GM12878 (cell line): ENCODE measurements at regions not wholly inside any gene's neighbourhood (a gene's known extent, or its start where the extent isn't known, plus 50 kb on each side); places are given as distances from the start of the nearest gene placed in this dataset.

Source experiments
- ATAC-seq: fragments of 200-7000 bp; cut with Tn5 transposase; 3 replicates; pipeline ENCODE4 v1.9.1; 2020; ENCODE audit warnings: mild to moderate bottlenecking, moderate library complexity
- BruUV-seq: library from RNA; stranded (reverse); fragments of 400-500 nt; replicated peaks from 2 replicates; lab custom pipeline; 2021; lab: Mats Ljungman, UMichigan
- CTCF ChIA-PET: fragments of 300-600 bp; sonication (Branson Sonifier 250); formaldehyde crosslinking; extraction: SDS; loops from one replicate; lab custom pipeline; 2021; ENCODE audit warnings: inconsistent platforms; lab: Yijun Ruan, JAX
- POLR2A ChIA-PET: fragments of 350-600 bp; formaldehyde crosslinking; extraction: SDS; loops from one replicate; lab custom pipeline; 2021; ENCODE audit warnings: inconsistent platforms; lab: Charles Lee
- RAD21 ChIA-PET: fragments of 300-600 bp; sonication (Branson Sonifier 250); formaldehyde crosslinking; loops from one replicate; lab custom pipeline; 2023; ENCODE audit warnings: antibody characterized with exemption; ENCODE audit not compliant: unreplicated experiment; lab: Charles Lee
- SMC1A ChIA-PET: fragments of 300-600 bp; sonication (Branson Sonifier 250); formaldehyde crosslinking; loops from one replicate; lab custom pipeline; 2023; ENCODE audit not compliant: unreplicated experiment, uncharacterized antibody; lab: Charles Lee
- DNase-seq: peaks from one replicate; pipeline ENCODE4 v3.0.0-alpha.2; 2011; ENCODE audit warnings: low read depth, low spot score
- FAIRE-seq: peaks from 3 replicates; lab custom pipeline; 2011; peaks lifted over from hg19 to GRCh38; lab: Jason Lieb, UNC
- H2AFZ ChIP-seq: 2 replicates; pipeline ENCODE4 v1.6.0; 2011; ENCODE audit warnings: low read depth, low read length, control low read depth; ENCODE audit not compliant: control insufficient read depth
- H3K27ac ChIP-seq: 2 replicates; pipeline ENCODE4 v1.5.1; 2011; ENCODE audit warnings: control low read depth; ENCODE audit not compliant: control insufficient read depth, insufficient read depth
- H3K27me3 ChIP-seq, 2 experiments: replicated peaks in 1 of 2; 2 replicates each; pipeline versions ENCODE4 v1.6.0 to v1.6.1; 2011; ENCODE audit warnings: low read length in 1 of 2; ENCODE audit not compliant: control insufficient read depth in 2 of 2, insufficient read depth in 2 of 2
- H3K36me3 ChIP-seq, 2 experiments: 2 replicates each; pipeline ENCODE4 v1.5.1; 2011; ENCODE audit warnings: low read length in 1 of 2; ENCODE audit not compliant: control insufficient read depth in 2 of 2, insufficient read depth in 2 of 2
- H3K4me1 ChIP-seq: 2 replicates; pipeline ENCODE4 v1.6.1; 2011; ENCODE audit warnings: mild to moderate bottlenecking, low read length, moderate library complexity, mixed read lengths; ENCODE audit not compliant: control insufficient read depth, insufficient read depth
- H3K4me2 ChIP-seq: 2 replicates; pipeline ENCODE4 v1.6.0; 2011; ENCODE audit warnings: control low read depth; ENCODE audit not compliant: control insufficient read depth, insufficient read depth
- H3K4me3 ChIP-seq: fragments of 200-600 bp; sonication (generic); 2 replicates; pipeline ENCODE4 v1.5.1; 2016
- H3K79me2 ChIP-seq: 2 replicates; pipeline ENCODE4 v1.6.0; 2011; ENCODE audit warnings: low read length; ENCODE audit not compliant: control insufficient read depth, insufficient read depth
- H3K9ac ChIP-seq: 2 replicates; pipeline ENCODE4 v1.8.0; 2011; ENCODE audit warnings: low read length, control low read depth, mixed read lengths; ENCODE audit not compliant: control insufficient read depth, insufficient read depth
- H3K9me3 ChIP-seq: replicated peaks from 3 replicates; pipeline ENCODE4 v1.5.1; 2011; ENCODE audit warnings: mild to moderate bottlenecking, low read length; ENCODE audit not compliant: control insufficient read depth, insufficient read depth
- H4K20me1 ChIP-seq: 2 replicates; pipeline ENCODE4 v1.6.0; 2011; ENCODE audit not compliant: control insufficient read depth, insufficient read depth
- CBX5 ChIP-seq: sonication (generic); IDR thresholded peaks from 2 replicates; pipeline ENCODE4 v1.6.1; 2016; ENCODE audit warnings: low read depth, moderate library complexity, mild to moderate bottlenecking, inconsistent platforms
- EP300 ChIP-seq, 2 experiments: fragments of 150-350 bp in 1 of 2; IDR thresholded peaks; 2 replicates each; pipeline ENCODE4 v1.6.1; 2011 to 2012; ENCODE audit warnings: low read depth in 2 of 2, low read length in 2 of 2, borderline replicate concordance in 1 of 2, improper control_type of control experiment in 1 of 2, inconsistent platforms in 1 of 2; ENCODE audit not compliant: control insufficient read depth in 1 of 2
- ETV6 ChIP-seq, 2 experiments: fragments of 450-650 bp in 1 of 2; IDR thresholded peaks in 1 of 2; conservative IDR thresholded peaks in 1 of 2; 2 replicates each; pipeline ENCODE4 v1.6.1; 2014; ENCODE audit warnings: antibody characterized with exemption in 1 of 2, borderline replicate concordance in 1 of 2, low read depth in 1 of 2, mild to moderate bottlenecking in 1 of 2, moderate library complexity in 1 of 2
- HDAC6 ChIP-seq: fragments of 200-600 bp; sonication (generic); IDR thresholded peaks from one replicate; pipeline ENCODE4 v1.8.0; 2017; ENCODE audit warnings: antibody characterized with exemption; ENCODE audit not compliant: unreplicated experiment
- NFIC ChIP-seq: IDR thresholded peaks from 2 replicates; pipeline ENCODE4 v1.6.1; 2012; ENCODE audit warnings: low read depth, mild to moderate bottlenecking, inconsistent platforms, low read length, moderate library complexity
- NFYB ChIP-seq: IDR thresholded peaks from 2 replicates; pipeline ENCODE4 v1.6.1; 2011; ENCODE audit warnings: low read depth, mild to moderate bottlenecking, low read length, improper control_type of control experiment, moderate library complexity; ENCODE audit not compliant: insufficient read depth
- RAD21 ChIP-seq: IDR thresholded peaks from 2 replicates; pipeline ENCODE4 v1.6.1; 2011; ENCODE audit warnings: mild to moderate bottlenecking, low read depth, low read length, moderate library complexity; ENCODE audit not compliant: insufficient read depth
- RFX5 ChIP-seq: IDR thresholded peaks from 2 replicates; pipeline ENCODE4 v1.6.1; 2011; ENCODE audit warnings: low read depth, low read length, improper control_type of control experiment
- SP1 ChIP-seq: IDR thresholded peaks from one replicate; pipeline ENCODE4 v1.6.1; 2011; ENCODE audit warnings: low read depth, low read length
- SUPT20H ChIP-seq: IDR thresholded peaks from 2 replicates; pipeline ENCODE4 v1.6.1; 2011; ENCODE audit warnings: low read depth, mild to moderate bottlenecking, low read length, moderate library complexity, borderline replicate concordance; ENCODE audit not compliant: control insufficient read depth
- SUZ12 ChIP-seq: fragments of 200-600 bp; sonication (generic); IDR thresholded peaks from one replicate; pipeline ENCODE4 v1.6.1; 2018; ENCODE audit warnings: antibody characterized with exemption, mild to moderate bottlenecking; ENCODE audit not compliant: unreplicated experiment
- WRNIP1 ChIP-seq: IDR thresholded peaks from 2 replicates; pipeline ENCODE4 v1.6.1; 2011; ENCODE audit warnings: low read depth, low read length, improper control_type of control experiment, borderline replicate concordance
- YY1 ChIP-seq: IDR thresholded peaks from 2 replicates; pipeline ENCODE4 v1.6.1; 2011; ENCODE audit warnings: low read depth, mild to moderate bottlenecking, low read length
- WGBS: methylation state at CpG from one replicate; pipeline ENCODE4 v1.1.6; 2016; ENCODE audit warnings: low lambda C conversion rate; ENCODE audit not compliant: insufficient replicate concordance, insufficient coverage; ENCODE audit errors: missing lambda C conversion rate; 5-methylcytosine and 5-hydroxymethylcytosine counted together
- in situ Hi-C: fragments of 300-500 bp; cut with MboI; formaldehyde crosslinking; loops from 9 replicates; pipeline ENCODE4 v1.14.3; 2018; ENCODE audit warnings: mixed read lengths
- intact Hi-C: fragments of 100-400 bp; cut with micrococcal nuclease; formaldehyde crosslinking; loops from one replicate; pipeline ENCODE4 v1.14.2; 2022; ENCODE audit not compliant: unreplicated experiment
- TF ChIP-seq, protein P1 (sequence below): fragments of 450-650 bp; formaldehyde crosslinking; IDR thresholded peaks from 2 replicates; pipeline ENCODE4 v1.4.0; 2020; ENCODE audit warnings: mild to moderate bottlenecking, moderate library complexity
- TF ChIP-seq, protein P2 (sequence below): fragments of 450-650 bp; IDR thresholded peaks from 2 replicates; pipeline ENCODE4 v1.6.1; 2016; ENCODE audit warnings: mild to moderate bottlenecking, moderate library complexity, borderline replicate concordance

DNA sequence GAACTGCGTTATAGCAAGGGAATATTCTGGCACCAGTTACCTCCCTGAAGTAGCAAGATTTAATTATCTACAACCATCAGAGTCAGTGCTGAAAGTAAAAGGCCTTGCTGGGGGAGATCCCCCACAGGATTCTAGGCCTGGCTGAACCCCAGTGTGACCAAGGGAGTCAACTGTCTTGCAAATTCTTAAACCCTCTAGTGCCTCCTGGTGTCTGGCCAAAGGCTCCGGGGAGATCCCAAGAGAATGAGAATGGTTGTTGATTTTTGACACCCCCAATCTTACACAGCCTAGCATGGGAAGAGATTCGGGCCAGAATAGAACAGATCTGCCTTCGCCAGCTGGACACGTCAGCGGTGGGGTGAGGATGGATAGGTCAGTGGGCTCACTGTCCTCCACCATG is 179.4 kb downstream of the ERMARD start (continued):
- TF ChIP-seq, protein P1, sequence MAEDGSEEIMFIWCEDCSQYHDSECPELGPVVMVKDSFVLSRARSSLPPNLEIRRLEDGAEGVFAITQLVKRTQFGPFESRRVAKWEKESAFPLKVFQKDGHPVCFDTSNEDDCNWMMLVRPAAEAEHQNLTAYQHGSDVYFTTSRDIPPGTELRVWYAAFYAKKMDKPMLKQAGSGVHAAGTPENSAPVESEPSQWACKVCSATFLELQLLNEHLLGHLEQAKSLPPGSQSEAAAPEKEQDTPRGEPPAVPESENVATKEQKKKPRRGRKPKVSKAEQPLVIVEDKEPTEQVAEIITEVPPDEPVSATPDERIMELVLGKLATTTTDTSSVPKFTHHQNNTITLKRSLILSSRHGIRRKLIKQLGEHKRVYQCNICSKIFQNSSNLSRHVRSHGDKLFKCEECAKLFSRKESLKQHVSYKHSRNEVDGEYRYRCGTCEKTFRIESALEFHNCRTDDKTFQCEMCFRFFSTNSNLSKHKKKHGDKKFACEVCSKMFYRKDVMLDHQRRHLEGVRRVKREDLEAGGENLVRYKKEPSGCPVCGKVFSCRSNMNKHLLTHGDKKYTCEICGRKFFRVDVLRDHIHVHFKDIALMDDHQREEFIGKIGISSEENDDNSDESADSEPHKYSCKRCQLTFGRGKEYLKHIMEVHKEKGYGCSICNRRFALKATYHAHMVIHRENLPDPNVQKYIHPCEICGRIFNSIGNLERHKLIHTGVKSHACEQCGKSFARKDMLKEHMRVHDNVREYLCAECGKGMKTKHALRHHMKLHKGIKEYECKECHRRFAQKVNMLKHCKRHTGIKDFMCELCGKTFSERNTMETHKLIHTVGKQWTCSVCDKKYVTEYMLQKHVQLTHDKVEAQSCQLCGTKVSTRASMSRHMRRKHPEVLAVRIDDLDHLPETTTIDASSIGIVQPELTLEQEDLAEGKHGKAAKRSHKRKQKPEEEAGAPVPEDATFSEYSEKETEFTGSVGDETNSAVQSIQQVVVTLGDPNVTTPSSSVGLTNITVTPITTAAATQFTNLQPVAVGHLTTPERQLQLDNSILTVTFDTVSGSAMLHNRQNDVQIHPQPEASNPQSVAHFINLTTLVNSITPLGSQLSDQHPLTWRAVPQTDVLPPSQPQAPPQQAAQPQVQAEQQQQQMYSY (CRISPR knock-in tag) = no peak
- TF ChIP-seq HDAC6 = no peak
- TF ChIP-seq, all 136 proteins: peak for 0

DNA sequence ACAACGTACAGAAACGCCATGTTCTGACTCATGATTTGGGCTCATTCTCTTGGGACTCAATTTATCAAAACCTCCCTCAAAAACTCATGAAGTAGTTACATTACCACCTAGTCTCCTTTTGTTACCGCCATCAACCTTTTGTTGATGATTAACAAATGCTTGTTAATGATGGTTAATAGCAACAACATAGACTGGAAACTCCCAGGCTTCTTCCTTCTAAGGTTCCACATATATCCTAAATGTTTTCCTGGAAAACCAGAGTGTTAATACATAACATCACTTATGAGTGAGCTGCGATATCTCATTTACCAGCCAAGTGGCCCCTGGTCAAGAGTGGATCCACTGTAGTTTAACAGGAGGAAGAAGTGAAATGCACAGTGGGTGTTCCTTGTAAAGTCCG is 176.3 kb downstream of the ERMARD start:
- Histone ChIP-seq H3K36me3 (no peaks in the 10 kb centered on the region), H3K4me1 (no peaks in the 10 kb centered on the region), H2AFZ (no peak overlapping the region), H3K79me2 (no peaks in the 10 kb centered on the region), H3K27ac (no peak overlapping the region), H3K9ac (no peak overlapping the region), H3K4me2 (no peak overlapping the region), H4K20me1 (no peaks in the 10 kb centered on the region), H3K9me3 (no peaks in the 10 kb centered on the region), H3K4me3 (no peak overlapping the region), H3K27me3 (no peaks in the 10 kb centered on the region)
- no peak for FAIRE-seq
- BruUV-seq = no TSS peak
- intact Hi-C loops (no loop called here), in situ Hi-C loops (no loop called here)
- 19% methylated on average over 5 of the region's 5 CpGs for WGBS
- no peak for DNase-seq
- ChIA-PET CTCF (no interaction called here), SMC1A (no interaction called here), POLR2A (no interaction called here), RAD21 (no interaction called here)
- no peak for TF ChIP-seq RAD21
- TF ChIP-seq WRNIP1 = no peak
- no peak for TF ChIP-seq SUZ12
- no peak for TF ChIP-seq SUPT20H
- TF ChIP-seq RFX5 = no peak
- no peak for TF ChIP-seq CBX5
- no peak for TF ChIP-seq ETV6 (conservative IDR thresholded peaks at IDR 0.05 in 1 of 2, IDR thresholded peaks at IDR 0.05 in 1 of 2; ENCODE audit: borderline replicate concordance in 1 of 2, low read depth in 1 of 2)
- no peak for TF ChIP-seq SP1
- TF ChIP-seq, protein P2, sequence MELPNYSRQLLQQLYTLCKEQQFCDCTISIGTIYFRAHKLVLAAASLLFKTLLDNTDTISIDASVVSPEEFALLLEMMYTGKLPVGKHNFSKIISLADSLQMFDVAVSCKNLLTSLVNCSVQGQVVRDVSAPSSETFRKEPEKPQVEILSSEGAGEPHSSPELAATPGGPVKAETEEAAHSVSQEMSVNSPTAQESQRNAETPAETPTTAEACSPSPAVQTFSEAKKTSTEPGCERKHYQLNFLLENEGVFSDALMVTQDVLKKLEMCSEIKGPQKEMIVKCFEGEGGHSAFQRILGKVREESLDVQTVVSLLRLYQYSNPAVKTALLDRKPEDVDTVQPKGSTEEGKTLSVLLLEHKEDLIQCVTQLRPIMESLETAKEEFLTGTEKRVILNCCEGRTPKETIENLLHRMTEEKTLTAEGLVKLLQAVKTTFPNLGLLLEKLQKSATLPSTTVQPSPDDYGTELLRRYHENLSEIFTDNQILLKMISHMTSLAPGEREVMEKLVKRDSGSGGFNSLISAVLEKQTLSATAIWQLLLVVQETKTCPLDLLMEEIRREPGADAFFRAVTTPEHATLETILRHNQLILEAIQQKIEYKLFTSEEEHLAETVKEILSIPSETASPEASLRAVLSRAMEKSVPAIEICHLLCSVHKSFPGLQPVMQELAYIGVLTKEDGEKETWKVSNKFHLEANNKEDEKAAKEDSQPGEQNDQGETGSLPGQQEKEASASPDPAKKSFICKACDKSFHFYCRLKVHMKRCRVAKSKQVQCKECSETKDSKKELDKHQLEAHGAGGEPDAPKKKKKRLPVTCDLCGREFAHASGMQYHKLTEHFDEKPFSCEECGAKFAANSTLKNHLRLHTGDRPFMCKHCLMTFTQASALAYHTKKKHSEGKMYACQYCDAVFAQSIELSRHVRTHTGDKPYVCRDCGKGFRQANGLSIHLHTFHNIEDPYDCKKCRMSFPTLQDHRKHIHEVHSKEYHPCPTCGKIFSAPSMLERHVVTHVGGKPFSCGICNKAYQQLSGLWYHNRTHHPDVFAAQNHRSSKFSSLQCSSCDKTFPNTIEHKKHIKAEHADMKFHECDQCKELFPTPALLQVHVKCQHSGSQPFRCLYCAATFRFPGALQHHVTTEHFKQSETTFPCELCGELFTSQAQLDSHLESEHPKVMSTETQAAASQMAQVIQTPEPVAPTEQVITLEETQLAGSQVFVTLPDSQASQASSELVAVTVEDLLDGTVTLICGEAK = no peak
- no peak for TF ChIP-seq NFYB
- TF ChIP-seq EP300 (IDR thresholded peaks at IDR 0.05; ENCODE audit: borderline replicate concordance in 1 of 2, control insufficient read depth in 1 of 2, low read depth in 2 of 2, low read length in 2 of 2) = no peak
- no peak for TF ChIP-seq NFIC
- no peak for TF ChIP-seq YY1
- no peak for ATAC-seq
